Glutamatergic neuron (in vitro differentiated cells): ENCODE measurements at regions not wholly inside any gene's neighbourhood (a gene's known extent, or its start where the extent isn't known, plus 50 kb on each side); places are given as distances from the start of the nearest gene placed in this dataset.

Experiments used
- DNase-seq: peaks from one replicate; pipeline ENCODE4 v3.0.0; 2022
- H3K27ac Mint-ChIP-seq: one replicate; pipeline ENCODE4 v1.8.0; 2020; ENCODE audit warnings: mild to moderate bottlenecking, mixed read lengths, inconsistent platforms; ENCODE audit not compliant: unreplicated experiment
- H3K27me3 Mint-ChIP-seq: one replicate; pipeline ENCODE4 v1.8.0; 2020; ENCODE audit warnings: mild to moderate bottlenecking, moderate library complexity, mixed read lengths, inconsistent platforms; ENCODE audit not compliant: unreplicated experiment
- H3K36me3 Mint-ChIP-seq: one replicate; pipeline ENCODE4 v1.8.0; 2020; ENCODE audit warnings: mild to moderate bottlenecking, mixed read lengths, inconsistent platforms; ENCODE audit not compliant: unreplicated experiment
- H3K4me1 Mint-ChIP-seq: one replicate; pipeline ENCODE4 v1.8.0; 2020; ENCODE audit warnings: mild to moderate bottlenecking, low read depth, mixed read lengths, inconsistent platforms; ENCODE audit not compliant: unreplicated experiment
- H3K4me3 Mint-ChIP-seq: one replicate; pipeline ENCODE4 v1.8.0; 2020; ENCODE audit warnings: mild to moderate bottlenecking, mixed read lengths, inconsistent platforms; ENCODE audit not compliant: unreplicated experiment
- H3K9me3 Mint-ChIP-seq: one replicate; pipeline ENCODE4 v1.8.0; 2020; ENCODE audit warnings: mild to moderate bottlenecking, moderate library complexity, mixed read lengths, inconsistent platforms; ENCODE audit not compliant: unreplicated experiment
- CTCF ChIP-seq: fragments of 200-600 bp; sonication (generic); IDR thresholded peaks from one replicate; pipeline ENCODE4 v1.5.0; 2021; ENCODE audit not compliant: partially characterized antibody, unreplicated experiment

GRCh38 chr9:108024604-108025003 lies 535.0 kb upstream of the KLF4 start:
- no peaks in the 10 kb centered on the region for H3K4me1 Mint-ChIP-seq
- no peak overlapping the region for H3K27ac Mint-ChIP-seq
- TF ChIP-seq CTCF = no peak
- no peaks in the 10 kb centered on the region for H3K27me3 Mint-ChIP-seq
- H3K4me3 Mint-ChIP-seq = no peak overlapping the region
- no peaks in the 10 kb centered on the region for H3K36me3 Mint-ChIP-seq
- DNase-seq = no peak
- peaks cover 3% of the 10 kb centered on the region for H3K9me3 Mint-ChIP-seq

- Mint-ChIP-seq H3K27me3 (no peaks in the 10 kb centered on the region), H3K4me3 (no peak overlapping the region), H3K4me1 (no peaks in the 10 kb centered on the region), H3K27ac (no peak overlapping the region), H3K9me3 (no peaks in the 10 kb centered on the region), H3K36me3 (no peaks in the 10 kb centered on the region)
- no peak for TF ChIP-seq CTCF
- DNase-seq = no peak
These were observed 532.8 kb upstream of the KLF4 start for GRCh38 chr9:108022246-108022935.

GRCh38 chr9:108021096-108021710 lies 531.6 kb upstream of the KLF4 start:
- H3K27me3 Mint-ChIP-seq = no peaks in the 10 kb centered on the region
- H3K36me3 Mint-ChIP-seq = no peaks in the 10 kb centered on the region
- H3K27ac Mint-ChIP-seq = no peak overlapping the region
- H3K9me3 Mint-ChIP-seq = no peaks in the 10 kb centered on the region
- no peak for TF ChIP-seq CTCF
- peaks cover 8% of the 10 kb centered on the region for H3K4me1 Mint-ChIP-seq
- no peak overlapping the region for H3K4me3 Mint-ChIP-seq
- no peak for DNase-seq

GRCh38 chr9:108019821-108020220 lies 530.3 kb upstream of the KLF4 start:
- DNase-seq = no peak
- Mint-ChIP-seq H3K27me3 (no peaks in the 10 kb centered on the region), H3K27ac (no peak overlapping the region), H3K4me1 (peaks cover 8% of the 10 kb centered on the region), H3K4me3 (no peak overlapping the region), H3K36me3 (no peaks in the 10 kb centered on the region), H3K9me3 (no peaks in the 10 kb centered on the region)
- no peak for TF ChIP-seq CTCF

GRCh38 chr9:108017671-108018070 lies 528.1 kb upstream of the KLF4 start:
- Mint-ChIP-seq H3K36me3 (no peaks in the 10 kb centered on the region), H3K27me3 (no peaks in the 10 kb centered on the region), H3K4me1 (peaks cover 8% of the 10 kb centered on the region), H3K9me3 (no peaks in the 10 kb centered on the region), H3K27ac (no peak overlapping the region), H3K4me3 (no peak overlapping the region)
- no peak for DNase-seq
- no peak for TF ChIP-seq CTCF
